ENCODE measurements at regions not wholly inside any gene's neighbourhood (a gene's known extent, or its start where the extent isn't known, plus 50 kb on each side); places are given as distances from the start of the nearest gene placed in this dataset.

DNA sequence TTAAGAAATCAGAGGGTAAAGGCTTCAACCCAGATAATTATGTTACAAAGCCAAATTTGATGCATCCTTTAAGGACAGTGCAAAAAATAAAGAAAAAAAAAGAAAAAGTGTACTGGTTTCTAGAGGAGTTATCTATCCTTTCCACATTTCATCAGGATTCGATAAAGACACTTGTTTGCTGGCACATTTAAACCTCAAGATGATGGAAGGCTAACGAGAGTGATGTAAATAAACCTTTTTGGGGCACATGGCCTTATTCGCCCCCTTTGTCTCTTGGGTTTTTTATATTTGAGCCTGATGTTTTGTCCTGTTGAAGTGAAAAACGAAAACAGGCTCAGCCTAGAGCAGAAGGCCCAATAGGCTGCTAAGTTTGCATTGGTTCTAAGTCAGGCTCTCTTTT lies 416.5 kb downstream of the TAF11L14 start:
- TF ChIP-seq, protein P1, sequence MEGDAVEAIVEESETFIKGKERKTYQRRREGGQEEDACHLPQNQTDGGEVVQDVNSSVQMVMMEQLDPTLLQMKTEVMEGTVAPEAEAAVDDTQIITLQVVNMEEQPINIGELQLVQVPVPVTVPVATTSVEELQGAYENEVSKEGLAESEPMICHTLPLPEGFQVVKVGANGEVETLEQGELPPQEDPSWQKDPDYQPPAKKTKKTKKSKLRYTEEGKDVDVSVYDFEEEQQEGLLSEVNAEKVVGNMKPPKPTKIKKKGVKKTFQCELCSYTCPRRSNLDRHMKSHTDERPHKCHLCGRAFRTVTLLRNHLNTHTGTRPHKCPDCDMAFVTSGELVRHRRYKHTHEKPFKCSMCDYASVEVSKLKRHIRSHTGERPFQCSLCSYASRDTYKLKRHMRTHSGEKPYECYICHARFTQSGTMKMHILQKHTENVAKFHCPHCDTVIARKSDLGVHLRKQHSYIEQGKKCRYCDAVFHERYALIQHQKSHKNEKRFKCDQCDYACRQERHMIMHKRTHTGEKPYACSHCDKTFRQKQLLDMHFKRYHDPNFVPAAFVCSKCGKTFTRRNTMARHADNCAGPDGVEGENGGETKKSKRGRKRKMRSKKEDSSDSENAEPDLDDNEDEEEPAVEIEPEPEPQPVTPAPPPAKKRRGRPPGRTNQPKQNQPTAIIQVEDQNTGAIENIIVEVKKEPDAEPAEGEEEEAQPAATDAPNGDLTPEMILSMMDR (IDR thresholded peaks at IDR 0.05), result no peak
- TF ChIP-seq, protein P2, sequence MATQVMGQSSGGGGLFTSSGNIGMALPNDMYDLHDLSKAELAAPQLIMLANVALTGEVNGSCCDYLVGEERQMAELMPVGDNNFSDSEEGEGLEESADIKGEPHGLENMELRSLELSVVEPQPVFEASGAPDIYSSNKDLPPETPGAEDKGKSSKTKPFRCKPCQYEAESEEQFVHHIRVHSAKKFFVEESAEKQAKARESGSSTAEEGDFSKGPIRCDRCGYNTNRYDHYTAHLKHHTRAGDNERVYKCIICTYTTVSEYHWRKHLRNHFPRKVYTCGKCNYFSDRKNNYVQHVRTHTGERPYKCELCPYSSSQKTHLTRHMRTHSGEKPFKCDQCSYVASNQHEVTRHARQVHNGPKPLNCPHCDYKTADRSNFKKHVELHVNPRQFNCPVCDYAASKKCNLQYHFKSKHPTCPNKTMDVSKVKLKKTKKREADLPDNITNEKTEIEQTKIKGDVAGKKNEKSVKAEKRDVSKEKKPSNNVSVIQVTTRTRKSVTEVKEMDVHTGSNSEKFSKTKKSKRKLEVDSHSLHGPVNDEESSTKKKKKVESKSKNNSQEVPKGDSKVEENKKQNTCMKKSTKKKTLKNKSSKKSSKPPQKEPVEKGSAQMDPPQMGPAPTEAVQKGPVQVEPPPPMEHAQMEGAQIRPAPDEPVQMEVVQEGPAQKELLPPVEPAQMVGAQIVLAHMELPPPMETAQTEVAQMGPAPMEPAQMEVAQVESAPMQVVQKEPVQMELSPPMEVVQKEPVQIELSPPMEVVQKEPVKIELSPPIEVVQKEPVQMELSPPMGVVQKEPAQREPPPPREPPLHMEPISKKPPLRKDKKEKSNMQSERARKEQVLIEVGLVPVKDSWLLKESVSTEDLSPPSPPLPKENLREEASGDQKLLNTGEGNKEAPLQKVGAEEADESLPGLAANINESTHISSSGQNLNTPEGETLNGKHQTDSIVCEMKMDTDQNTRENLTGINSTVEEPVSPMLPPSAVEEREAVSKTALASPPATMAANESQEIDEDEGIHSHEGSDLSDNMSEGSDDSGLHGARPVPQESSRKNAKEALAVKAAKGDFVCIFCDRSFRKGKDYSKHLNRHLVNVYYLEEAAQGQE (IDR thresholded peaks at IDR 0.05; ENCODE audit: insufficient read depth in 1 of 2, low read depth in 2 of 2, low read length in 1 of 2), result no peak
- no peak for TF ChIP-seq SIN3A (IDR thresholded peaks at IDR 0.05; ENCODE audit: borderline replicate concordance, insufficient read depth, low read depth, low read length)
- TF ChIP-seq POLR2AphosphoS5 (IDR thresholded peaks at IDR 0.05; ENCODE audit: low read depth, low read length), result no peak
- TF ChIP-seq TCF7L2 (IDR thresholded peaks at IDR 0.05; ENCODE audit: low read depth, low read length), result no peak
